ENCODE measurements at regions not wholly inside any gene's neighbourhood (a gene's known extent, or its start where the extent isn't known, plus 50 kb on each side); places are given as distances from the start of the nearest gene placed in this dataset.
"Not testable (repeated sequence)": the region's sequence is repeated elsewhere in the genome, so short reads cannot be mapped to it uniquely, and the experiment has no call there.

DNA sequence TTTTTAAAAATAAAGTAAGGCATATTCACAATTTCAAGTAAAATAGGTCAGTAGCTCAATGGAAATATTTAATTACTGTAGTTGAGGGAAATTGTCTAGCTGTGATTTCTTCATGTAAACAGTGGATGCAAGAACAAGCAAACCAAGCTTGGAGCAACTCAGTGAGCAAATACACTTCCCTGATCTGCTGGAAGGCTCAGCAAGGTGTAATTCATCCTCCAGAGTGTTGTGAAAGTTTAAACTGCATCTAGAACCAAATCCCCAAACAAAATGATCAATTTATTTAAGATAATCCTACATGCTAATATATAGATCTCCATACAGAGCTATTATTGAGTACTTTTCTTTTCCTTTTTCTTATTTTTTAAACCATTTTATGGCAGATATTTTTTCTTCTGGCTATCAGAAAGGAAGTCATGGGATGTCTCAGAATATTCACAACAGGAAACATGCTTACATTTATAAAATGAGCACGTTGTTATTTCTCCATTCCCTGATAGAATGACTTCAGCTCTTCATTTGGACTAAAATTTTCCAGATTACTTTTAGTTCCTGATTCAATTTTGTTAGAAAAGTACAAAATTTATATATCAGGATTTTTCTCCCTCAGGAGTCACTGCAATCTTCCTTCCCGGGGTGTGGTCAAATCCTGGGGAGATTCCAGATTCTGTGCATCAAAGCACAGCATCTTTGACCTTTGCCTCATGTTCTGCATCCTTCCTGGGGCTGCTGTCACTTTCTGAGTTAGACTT is 219.2 kb upstream of the ELL2 start:
- no peak for DNase-seq
- Mint-ChIP-seq H3K36me3 (ENCODE audit: low read depth) (no peaks in the 10 kb centered on the region), H3K27ac (no peak overlapping the region), H3K27me3 (peaks cover 7% of the 10 kb centered on the region), H3K9me3 (no peaks in the 10 kb centered on the region), H3K4me1 (ENCODE audit: low read depth) (no peaks in the 10 kb centered on the region), H3K4me3 (no peak overlapping the region)

DNA sequence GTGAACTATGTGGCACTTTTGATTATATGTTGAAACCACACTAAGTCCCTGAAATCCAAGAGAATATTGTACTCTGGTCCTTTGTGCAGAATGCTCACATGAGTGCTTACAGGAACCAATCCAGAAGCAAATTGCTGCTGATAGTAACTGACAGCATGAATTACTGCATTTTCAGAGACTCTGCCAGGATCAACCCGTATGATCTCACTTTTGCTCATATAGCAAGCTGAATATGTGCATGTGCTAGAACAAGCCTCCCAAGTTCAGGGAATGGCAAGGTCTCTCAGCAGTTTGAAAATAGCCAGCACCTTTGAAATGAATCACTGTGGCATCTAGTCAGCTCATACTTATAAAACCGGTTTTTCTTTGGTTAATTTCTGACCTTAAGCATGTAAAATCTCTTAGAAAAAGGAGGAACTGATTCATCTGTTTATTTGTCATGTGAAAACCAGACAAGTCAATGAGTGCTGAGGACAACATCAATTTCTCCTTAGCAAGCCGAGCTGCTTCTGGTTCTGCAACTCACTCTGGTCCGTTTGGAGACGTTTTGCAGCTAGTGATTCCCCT is 215.7 kb upstream of the ELL2 start:
- Mint-ChIP-seq H3K27ac (no peak overlapping the region), H3K27me3 (peaks cover 7% of the 10 kb centered on the region), H3K36me3 (ENCODE audit: low read depth) (no peaks in the 10 kb centered on the region)

DNA sequence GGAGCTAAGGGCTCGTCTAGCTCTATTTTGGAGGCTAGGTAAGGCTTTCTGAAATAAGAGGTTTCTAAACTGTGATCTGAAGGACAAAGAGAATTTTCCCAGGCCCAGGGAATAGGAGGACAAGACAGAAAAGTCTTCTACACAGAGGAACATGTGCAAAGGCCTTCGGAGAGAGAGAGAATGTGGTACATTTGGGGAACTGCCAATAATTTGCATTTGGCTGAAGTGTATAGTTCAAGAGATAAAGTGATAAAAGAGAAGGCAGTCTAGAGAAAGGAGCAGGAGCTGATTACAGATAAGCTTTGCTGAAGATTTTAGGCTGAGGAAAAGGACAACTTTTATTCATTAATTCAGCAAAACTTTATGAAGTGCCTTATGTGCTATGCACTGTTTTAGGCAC is 214.4 kb upstream of the ELL2 start:
- no peaks in the 10 kb centered on the region for H3K9me3 Mint-ChIP-seq

More for the DNA sequence above, 215.7 kb upstream of the ELL2 start:
- no peaks in the 10 kb centered on the region for H3K9me3 Mint-ChIP-seq
- no peak for DNase-seq
- H3K4me3 Mint-ChIP-seq, result no peak overlapping the region
- no peaks in the 10 kb centered on the region for H3K4me1 Mint-ChIP-seq (ENCODE audit: low read depth)

DNA sequence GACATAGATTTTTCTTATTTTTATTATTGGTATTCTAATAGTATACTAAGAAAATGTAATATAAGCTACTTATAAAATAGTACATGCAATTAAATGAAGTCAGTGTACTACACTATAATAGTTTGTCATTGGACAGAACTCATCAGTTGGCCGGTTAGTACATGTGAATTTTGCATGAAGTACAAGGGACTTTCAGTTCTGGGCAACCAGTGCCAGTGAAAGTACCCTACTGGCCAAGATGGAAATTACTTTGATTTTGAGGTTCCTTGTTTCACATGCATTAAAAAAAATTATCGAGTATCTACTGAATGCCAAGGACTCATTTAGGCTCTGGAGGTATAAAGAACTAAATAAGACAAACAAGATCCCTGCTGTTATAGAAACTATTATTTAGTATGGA is 213.4 kb upstream of the ELL2 start:
- H3K27ac Mint-ChIP-seq, result no peak overlapping the region
- H3K4me1 Mint-ChIP-seq (ENCODE audit: low read depth), result no peaks in the 10 kb centered on the region
- peaks cover 7% of the 10 kb centered on the region for H3K27me3 Mint-ChIP-seq
- H3K9me3 Mint-ChIP-seq, result no peaks in the 10 kb centered on the region
- no peaks in the 10 kb centered on the region for H3K36me3 Mint-ChIP-seq (ENCODE audit: low read depth)
- no peak overlapping the region for H3K4me3 Mint-ChIP-seq
- no peak for DNase-seq

More for the DNA sequence above, 214.4 kb upstream of the ELL2 start:
- DNase-seq, result no peak
- H3K27ac Mint-ChIP-seq, result no peak overlapping the region
- peaks cover 7% of the 10 kb centered on the region for H3K27me3 Mint-ChIP-seq
- H3K4me3 Mint-ChIP-seq, result no peak overlapping the region
- no peaks in the 10 kb centered on the region for H3K36me3 Mint-ChIP-seq (ENCODE audit: low read depth)
- H3K4me1 Mint-ChIP-seq (ENCODE audit: low read depth), result no peaks in the 10 kb centered on the region

- Mint-ChIP-seq H3K27me3 (peaks cover 3% of the 10 kb centered on the region), H3K9me3 (no peaks in the 10 kb centered on the region), H3K36me3 (ENCODE audit: low read depth) (no peaks in the 10 kb centered on the region), H3K4me1 (ENCODE audit: low read depth) (no peaks in the 10 kb centered on the region), H3K4me3 (no peak overlapping the region), H3K27ac (no peak overlapping the region)
- no peak for DNase-seq
Observed at GRCh38 chr5:96173366-96173765, 211.7 kb upstream of the ELL2 start.

DNA sequence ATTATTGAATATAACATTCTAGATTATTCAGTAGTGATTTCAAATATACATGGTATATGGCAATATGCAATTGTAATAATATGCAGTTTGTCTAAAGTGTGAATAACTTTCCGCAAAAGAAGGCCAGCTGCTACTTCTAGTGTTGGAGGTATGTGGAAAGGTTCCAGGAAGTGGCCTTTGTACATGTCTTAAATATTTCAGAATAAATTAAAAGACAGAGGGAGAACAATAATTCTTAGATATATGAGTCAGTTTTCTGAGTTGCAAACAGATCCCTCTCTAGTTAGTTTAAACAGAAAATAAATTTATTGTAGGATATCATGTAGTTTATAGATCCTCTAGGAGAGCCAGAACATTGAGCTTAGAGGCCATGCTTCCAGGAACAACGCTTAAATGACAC is 210.8 kb upstream of the ELL2 start:
- no peaks in the 10 kb centered on the region for H3K9me3 Mint-ChIP-seq
- H3K4me3 Mint-ChIP-seq, result no peak overlapping the region
- no peaks in the 10 kb centered on the region for H3K27me3 Mint-ChIP-seq
- no peak for DNase-seq
- H3K4me1 Mint-ChIP-seq (ENCODE audit: low read depth), result no peaks in the 10 kb centered on the region
- no peak overlapping the region for H3K27ac Mint-ChIP-seq
- H3K36me3 Mint-ChIP-seq (ENCODE audit: low read depth), result no peaks in the 10 kb centered on the region

DNA sequence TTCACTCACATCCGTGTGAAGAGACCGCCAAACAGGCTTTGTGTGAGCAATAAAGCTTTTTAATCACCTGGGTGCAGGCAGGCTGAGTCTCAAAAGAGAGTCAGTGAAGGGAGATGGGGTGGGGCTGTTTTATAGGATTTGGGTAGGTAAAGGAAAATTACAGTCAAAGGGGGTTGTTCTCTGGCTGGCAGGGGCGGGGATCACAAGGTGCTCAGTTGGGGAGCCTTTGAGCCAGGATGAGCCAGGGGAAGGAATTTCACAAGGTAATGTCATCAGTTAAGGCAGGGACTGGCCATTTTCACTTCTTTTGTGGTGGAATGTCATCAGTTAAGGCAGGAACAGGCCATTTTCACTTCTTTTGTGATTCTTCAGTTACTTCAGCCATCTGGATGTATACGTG is 210.3 kb upstream of the ELL2 start:
- not testable (repeated sequence) for H3K27me3 Mint-ChIP-seq; H3K4me3 Mint-ChIP-seq; DNase-seq; H3K27ac Mint-ChIP-seq; H3K9me3 Mint-ChIP-seq; H3K4me1 Mint-ChIP-seq (ENCODE audit: low read depth); H3K36me3 Mint-ChIP-seq (ENCODE audit: low read depth)

- DNase-seq; H3K9me3 Mint-ChIP-seq; H3K4me3 Mint-ChIP-seq; H3K4me1 Mint-ChIP-seq (ENCODE audit: low read depth); H3K27me3 Mint-ChIP-seq; H3K36me3 Mint-ChIP-seq (ENCODE audit: low read depth); H3K27ac Mint-ChIP-seq: not testable (repeated sequence)
Observed at GRCh38 chr5:96170481-96171125, 209.0 kb upstream of the ELL2 start.

DNA sequence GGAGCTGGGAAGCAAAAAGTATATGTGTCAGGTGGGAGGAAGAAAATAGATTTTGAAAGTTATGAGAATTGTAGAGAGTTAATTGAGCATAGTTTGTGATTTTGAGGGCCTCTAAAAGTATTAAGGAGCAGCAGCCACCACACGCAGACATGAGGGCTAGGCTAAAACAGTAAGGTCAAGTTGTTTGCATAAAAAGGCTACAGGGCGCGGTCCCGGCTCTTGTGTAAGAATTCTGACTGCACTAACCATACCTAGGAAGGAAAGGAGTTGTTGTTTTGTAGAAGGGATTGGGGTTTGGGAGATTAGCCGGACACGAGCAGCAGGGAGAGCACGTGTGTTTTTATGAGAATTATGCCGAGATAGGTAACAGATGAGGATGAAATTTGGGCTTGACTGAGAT is 207.2 kb upstream of the ELL2 start:
- not testable (repeated sequence) for H3K36me3 Mint-ChIP-seq (ENCODE audit: low read depth); H3K4me3 Mint-ChIP-seq; H3K9me3 Mint-ChIP-seq; H3K4me1 Mint-ChIP-seq (ENCODE audit: low read depth); H3K27ac Mint-ChIP-seq; H3K27me3 Mint-ChIP-seq; DNase-seq

DNA sequence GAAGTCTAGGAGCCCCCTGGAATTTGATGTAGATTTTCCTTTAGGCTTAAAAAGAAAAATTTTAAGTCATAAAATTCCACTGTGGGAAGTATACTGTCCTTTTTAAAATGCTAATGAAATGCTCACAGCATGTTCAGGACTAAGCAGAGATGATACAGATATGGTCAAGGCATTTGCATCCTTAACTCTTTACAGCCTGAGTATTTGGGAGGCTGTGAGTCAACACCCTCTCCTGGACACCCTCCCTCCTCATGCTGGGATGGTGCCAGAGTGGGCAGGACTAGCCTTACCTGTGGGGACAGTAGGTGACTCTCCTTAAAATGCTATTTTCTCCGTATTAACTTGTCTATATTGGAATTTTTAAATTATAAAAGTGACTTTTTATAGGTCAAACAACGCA is 197.4 kb upstream of the ELL2 start:
- Mint-ChIP-seq H3K4me3 (no peak overlapping the region), H3K27ac (no peak overlapping the region), H3K36me3 (ENCODE audit: low read depth) (no peaks in the 10 kb centered on the region), H3K4me1 (ENCODE audit: low read depth) (peaks cover 1% of the 10 kb centered on the region), H3K9me3 (no peaks in the 10 kb centered on the region), H3K27me3 (peaks cover 16% of the 10 kb centered on the region)
- no peak for DNase-seq

- H3K9me3 Mint-ChIP-seq, result no peaks in the 10 kb centered on the region
Observed at GRCh38 chr5:96157841-96158291, 196.2 kb upstream of the ELL2 start.

DNA sequence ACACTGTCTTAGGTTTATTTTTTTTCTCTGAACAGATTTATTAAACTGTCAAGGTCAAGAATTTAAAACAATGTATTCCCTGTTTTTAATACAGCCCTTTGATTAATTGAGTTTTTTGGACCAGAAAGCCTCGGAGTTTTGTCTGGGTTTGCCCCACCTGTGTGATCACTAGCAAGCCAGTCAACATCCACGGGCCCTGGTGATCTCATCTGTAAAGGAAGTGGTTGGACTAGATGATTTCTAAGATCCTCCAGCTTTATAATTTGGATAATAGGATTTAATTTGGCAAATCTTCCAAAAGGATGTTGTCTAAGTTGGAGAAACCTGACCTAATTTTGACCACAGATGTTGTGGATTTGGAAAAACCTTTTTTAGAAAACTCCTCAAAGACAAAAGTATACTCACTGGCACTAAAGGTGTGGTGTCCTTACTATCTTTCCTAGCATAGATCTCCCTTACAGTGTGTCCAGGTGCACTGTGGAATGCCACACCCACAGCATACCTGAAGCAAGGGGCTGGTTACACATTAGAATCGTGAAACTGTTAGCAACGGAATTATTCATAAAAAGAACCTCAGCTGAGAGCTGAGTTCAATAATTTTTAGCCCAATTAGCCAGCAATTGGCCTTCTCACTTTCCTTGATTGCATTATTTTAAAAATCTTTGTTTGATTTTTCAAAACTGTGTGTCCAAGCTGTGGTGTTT is 195.6 kb upstream of the ELL2 start:
- H3K9me3 Mint-ChIP-seq, result no peaks in the 10 kb centered on the region
- H3K4me3 Mint-ChIP-seq, result no peak overlapping the region
- peaks cover 6% of the 10 kb centered on the region for H3K27me3 Mint-ChIP-seq
- no peak overlapping the region for H3K27ac Mint-ChIP-seq
- peaks cover 2% of the 10 kb centered on the region for H3K4me1 Mint-ChIP-seq (ENCODE audit: low read depth)
- no peak for DNase-seq
- H3K36me3 Mint-ChIP-seq (ENCODE audit: low read depth), result no peaks in the 10 kb centered on the region

More at GRCh38 chr5:96157841-96158291, 196.2 kb upstream of the ELL2 start:
- H3K36me3 Mint-ChIP-seq (ENCODE audit: low read depth), result no peaks in the 10 kb centered on the region
- H3K27me3 Mint-ChIP-seq, result peaks cover 13% of the 10 kb centered on the region
- DNase-seq, result no peak
- H3K27ac Mint-ChIP-seq, result no peak overlapping the region
- H3K4me3 Mint-ChIP-seq, result no peak overlapping the region
- no peaks in the 10 kb centered on the region for H3K4me1 Mint-ChIP-seq (ENCODE audit: low read depth)

GRCh38 chr5:96155147-96155546 is 193.5 kb upstream of the ELL2 start:
- no peak for DNase-seq
- Mint-ChIP-seq H3K9me3 (no peaks in the 10 kb centered on the region), H3K36me3 (ENCODE audit: low read depth) (no peaks in the 10 kb centered on the region), H3K4me3 (no peak overlapping the region), H3K27me3 (peaks cover 5% of the 10 kb centered on the region), H3K27ac (no peak overlapping the region), H3K4me1 (ENCODE audit: low read depth) (peaks cover 7% of the 10 kb centered on the region)

DNA sequence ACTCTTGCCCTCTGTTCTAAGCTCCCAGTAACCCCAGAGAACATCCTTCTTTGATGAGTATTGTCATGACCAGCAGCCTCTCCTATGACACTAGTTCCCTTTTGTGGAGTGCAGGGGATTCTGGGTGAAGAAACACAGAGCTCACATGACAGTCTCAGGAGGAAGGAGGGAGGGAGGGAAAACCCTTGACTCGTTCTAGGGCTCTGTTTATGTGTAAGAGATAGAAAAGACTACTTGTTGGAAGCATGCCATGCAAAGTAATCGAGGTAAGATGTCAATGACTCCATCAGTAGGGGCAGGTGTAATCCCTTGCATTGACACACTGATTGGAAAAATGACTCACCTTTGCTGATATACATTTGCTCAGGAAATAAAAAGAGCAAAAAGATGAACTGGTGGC is 190.2 kb upstream of the ELL2 start:
- H3K4me1 Mint-ChIP-seq (ENCODE audit: low read depth), result peaks cover 7% of the 10 kb centered on the region
- DNase-seq, result no peak
- H3K27me3 Mint-ChIP-seq, result peaks cover 8% of the 10 kb centered on the region
- H3K27ac Mint-ChIP-seq, result no peak overlapping the region
- no peaks in the 10 kb centered on the region for H3K36me3 Mint-ChIP-seq (ENCODE audit: low read depth)
- no peak overlapping the region for H3K4me3 Mint-ChIP-seq
- no peaks in the 10 kb centered on the region for H3K9me3 Mint-ChIP-seq

GRCh38 chr5:96150007-96150406 is 188.4 kb upstream of the ELL2 start:
- no peaks in the 10 kb centered on the region for H3K9me3 Mint-ChIP-seq
- no peak for DNase-seq
- H3K27ac Mint-ChIP-seq, result no peak overlapping the region
- peaks cover 11% of the 10 kb centered on the region for H3K4me1 Mint-ChIP-seq (ENCODE audit: low read depth)
- no peak overlapping the region for H3K4me3 Mint-ChIP-seq
- peaks cover 8% of the 10 kb centered on the region for H3K27me3 Mint-ChIP-seq
- no peaks in the 10 kb centered on the region for H3K36me3 Mint-ChIP-seq (ENCODE audit: low read depth)

Data from activated T-cell treated with anti-CD3 and anti-CD28 coated beads, Interleukin-2, amount 50 U/mL, for 24 hours (primary cell).